OCI-LY3 (cell line): ENCODE measurements at regions not wholly inside any gene's neighbourhood (a gene's known extent, or its start where the extent isn't known, plus 50 kb on each side); places are given as distances from the start of the nearest gene placed in this dataset.

ENCODE experiments used
- H2AFZ ChIP-seq: fragments of 200-600, 300-600 bp; shearing (Covaris generic); 2 replicates; pipeline ENCODE4 v1.6.0; 2014; ENCODE audit warnings: antibody characterized with exemption, low read depth, low read length
- H3K27ac ChIP-seq: fragments of 200-600, 300-600 bp; sonication (generic); 2 replicates; pipeline ENCODE4 v1.5.1; 2014; ENCODE audit warnings: mild to moderate bottlenecking, low read length, moderate library complexity, mixed read lengths
- H3K27me3 ChIP-seq: fragments of 200-600, 300-600 bp; sonication (generic); 2 replicates; pipeline ENCODE4 v1.6.1; 2014; ENCODE audit warnings: low read depth, low read length, mixed read lengths
- H3K36me3 ChIP-seq: fragments of 200-600, 300-600 bp; sonication (generic); replicated peaks from 2 replicates; pipeline ENCODE3; 2014; ENCODE audit warnings: low read depth, low read length, mixed read lengths
- H3K4me1 ChIP-seq: fragments of 300-600, 200-600 bp; sonication (generic); 2 replicates; pipeline ENCODE4 v1.6.1; 2014; ENCODE audit warnings: low read length, mixed read lengths
- H3K4me2 ChIP-seq: fragments of 200-600, 300-600 bp; sonication (generic); 2 replicates; pipeline ENCODE4 v1.6.1; 2014; ENCODE audit warnings: low read length, mixed read lengths
- H3K4me3 ChIP-seq: fragments of 300-600, 200-600 bp; sonication (generic); 2 replicates; pipeline ENCODE4 v1.5.1; 2014; ENCODE audit warnings: antibody characterized with exemption, mild to moderate bottlenecking, low read length, moderate library complexity
- H3K79me2 ChIP-seq: fragments of 300-600, 200-600 bp; shearing (Covaris generic); 2 replicates; pipeline ENCODE4 v1.6.1; 2014; ENCODE audit warnings: mild to moderate bottlenecking, low read length, mixed read lengths
- H3K9ac ChIP-seq: fragments of 300-600, 200-600 bp; shearing (Covaris generic); 2 replicates; pipeline ENCODE4 v1.6.0; 2014; ENCODE audit warnings: mild to moderate bottlenecking, low read length, moderate library complexity
- H3K9me3 ChIP-seq: fragments of 200-600, 300-600 bp; shearing (Covaris generic); 2 replicates; pipeline ENCODE4 v1.6.1; 2014; ENCODE audit warnings: low read length, mixed read lengths; ENCODE audit not compliant: insufficient read depth
- H4K20me1 ChIP-seq: fragments of 200-600, 300-600 bp; sonication (generic); 2 replicates; pipeline ENCODE4 v1.6.1; 2016; ENCODE audit warnings: low read length, mixed read lengths; ENCODE audit not compliant: insufficient read depth
- CTCF ChIP-seq: fragments of 200-600, 300-600 bp; sonication (generic); IDR thresholded peaks from 2 replicates; pipeline ENCODE4 v1.5.1; 2014; ENCODE audit warnings: antibody characterized with exemption, low read length, low read depth
- EZH2phosphoT487 ChIP-seq: fragments of 200-600 bp; shearing (Covaris generic); IDR thresholded peaks from 2 replicates; pipeline ENCODE4 v1.6.1; 2018; ENCODE audit warnings: antibody characterized with exemption, mixed run types, low read depth

- Histone ChIP-seq H3K27ac (no peak overlapping the region), H3K4me1 (peaks cover 6% of the 10 kb centered on the region), H3K9ac (no peak overlapping the region), H3K4me3 (no peak overlapping the region), H2AFZ (no peak overlapping the region), H3K4me2 (no peak overlapping the region), H3K79me2 (no peaks in the 10 kb centered on the region), H3K36me3 (no peaks in the 10 kb centered on the region), H4K20me1 (no peaks in the 10 kb centered on the region), H3K9me3 (no peaks in the 10 kb centered on the region), H3K27me3 (no peaks in the 10 kb centered on the region)
- TF ChIP-seq EZH2phosphoT487 (no peak), CTCF (no peak)
Measured at GRCh38 chr4:20572976-20573375, 127.3 kb upstream of the PACRGL start.

GRCh38 chr4:20574986-20575385 lies 125.3 kb upstream of the PACRGL start:
- Histone ChIP-seq H3K27ac (no peak overlapping the region), H3K4me3 (no peak overlapping the region), H3K4me2 (no peak overlapping the region), H3K9me3 (no peaks in the 10 kb centered on the region), H4K20me1 (no peaks in the 10 kb centered on the region), H3K4me1 (peaks cover 6% of the 10 kb centered on the region), H3K36me3 (no peaks in the 10 kb centered on the region), H3K9ac (no peak overlapping the region), H3K27me3 (no peaks in the 10 kb centered on the region), H2AFZ (no peak overlapping the region), H3K79me2 (no peaks in the 10 kb centered on the region)
- TF ChIP-seq CTCF: no peak
- no peak for TF ChIP-seq EZH2phosphoT487

GRCh38 chr4:20575486-20575885 lies 124.8 kb upstream of the PACRGL start:
- Histone ChIP-seq H3K79me2 (no peaks in the 10 kb centered on the region), H3K27me3 (no peaks in the 10 kb centered on the region), H4K20me1 (no peaks in the 10 kb centered on the region), H3K9me3 (no peaks in the 10 kb centered on the region), H3K36me3 (no peaks in the 10 kb centered on the region), H3K4me2 (no peak overlapping the region), H3K4me1 (peaks cover 6% of the 10 kb centered on the region), H3K27ac (no peak overlapping the region), H3K4me3 (no peak overlapping the region), H2AFZ (no peak overlapping the region), H3K9ac (no peak overlapping the region)
- TF ChIP-seq EZH2phosphoT487: no peak
- no peak for TF ChIP-seq CTCF

GRCh38 chr4:20576861-20577260 lies 123.4 kb upstream of the PACRGL start:
- Histone ChIP-seq H3K27me3 (no peaks in the 10 kb centered on the region), H2AFZ (no peak overlapping the region), H3K9me3 (no peaks in the 10 kb centered on the region), H4K20me1 (no peaks in the 10 kb centered on the region), H3K4me1 (peaks cover 6% of the 10 kb centered on the region), H3K9ac (no peak overlapping the region), H3K4me3 (no peak overlapping the region), H3K4me2 (no peak overlapping the region), H3K36me3 (no peaks in the 10 kb centered on the region), H3K27ac (no peak overlapping the region), H3K79me2 (no peaks in the 10 kb centered on the region)
- TF ChIP-seq EZH2phosphoT487 (no peak), CTCF (no peak)
